OCI-M1 (cell line): ENCODE measurements at regions not wholly inside any gene's neighbourhood (a gene's known extent, or its start where the extent isn't known, plus 50 kb on each side); places are given as distances from the start of the nearest gene placed in this dataset.
"Not testable (repeated sequence)": the region's sequence is repeated elsewhere in the genome, so short reads cannot be mapped to it uniquely, and the experiment has no call there.

Source experiments
- DNase-seq: peaks from one replicate; lab custom pipeline; 2025; lab: John Stamatoyannopoulos, UW

- DNase-seq: no peak
Observed at GRCh38 chr2:190742431-190742830, 93.5 kb downstream of the NAB1 start.

GRCh38 chr2:190744041-190744440 lies 95.2 kb downstream of the NAB1 start:
- no peak for DNase-seq

- DNase-seq: no peak
Observed at GRCh38 chr2:190746971-190747761, 98.3 kb downstream of the NAB1 start.

- no peak for DNase-seq
Observed at GRCh38 chr2:190748966-190749365, 100.1 kb downstream of the NAB1 start.

GRCh38 chr2:190755772-190756415 lies 107.0 kb downstream of the NAB1 start:
- DNase-seq: no peak

GRCh38 chr2:190759749-190760213 lies 110.9 kb downstream of the NAB1 start:
- DNase-seq: peak; percentile 17

- DNase-seq: not testable (repeated sequence)
Observed at GRCh38 chr2:190760353-190761150, 111.7 kb downstream of the NAB1 start.

GRCh38 chr2:190761216-190761615 lies 112.3 kb downstream of the NAB1 start:
- DNase-seq: not testable (repeated sequence)

GRCh38 chr2:190762566-190762965 lies 113.7 kb downstream of the NAB1 start:
- peak; percentile 33 for DNase-seq

- no peak for DNase-seq
Observed at GRCh38 chr2:190763100-190763499, 114.2 kb downstream of the NAB1 start.

- no peak for DNase-seq
Observed at GRCh38 chr2:190763901-190764514, 115.1 kb downstream of the NAB1 start.

- DNase-seq: no peak
Observed at GRCh38 chr2:190765386-190766173, 115.0 kb upstream of the GLS start.

GRCh38 chr2:190766174-190766572 lies 114.4 kb upstream of the GLS start:
- DNase-seq: no peak

GRCh38 chr2:190766595-190766994 lies 114.0 kb upstream of the GLS start:
- peak; percentile 84 for DNase-seq

GRCh38 chr2:190767821-190768220 lies 112.8 kb upstream of the GLS start:
- no peak for DNase-seq

- no peak for DNase-seq
Observed at GRCh38 chr2:190769258-190769657, 111.4 kb upstream of the GLS start.

- DNase-seq: no peak
Observed at GRCh38 chr2:190771726-190772125, 108.9 kb upstream of the GLS start.

GRCh38 chr2:190780594-190780993 lies 100.0 kb upstream of the GLS start:
- no peak for DNase-seq

GRCh38 chr2:190781604-190782198 lies 98.9 kb upstream of the GLS start:
- DNase-seq: peak; percentile 68

- no peak for DNase-seq
Observed at GRCh38 chr2:190782264-190782663, 98.4 kb upstream of the GLS start.
